SK-N-SH (cell line): ENCODE measurements at regions not wholly inside any gene's neighbourhood (a gene's known extent, or its start where the extent isn't known, plus 50 kb on each side); places are given as distances from the start of the nearest gene placed in this dataset.

ENCODE experiments used
- CTCF ChIA-PET: fragments of 300-600, 350-600 bp; formaldehyde crosslinking; extraction: SDS; loops from one replicate; lab custom pipeline; 2021; lab: Yijun Ruan, JAX
- POLR2A ChIA-PET: fragments of 350-600 bp; sonication (Branson Sonifier 250); formaldehyde crosslinking; extraction: SDS; loops from one replicate; lab custom pipeline; 2020; ENCODE audit warnings: antibody characterized with exemption, inconsistent platforms; lab: Yijun Ruan, JAX
- DNase-seq: peaks from one replicate; pipeline ENCODE4 v3.0.0; 2012
- H2AFZ ChIP-seq: fragments of 200-600 bp; sonication (generic); 2 replicates; pipeline ENCODE4 v1.8.1; 2016; ENCODE audit warnings: antibody characterized with exemption, mild to moderate bottlenecking, low read depth
- H3F3A ChIP-seq: fragments of 200-600 bp; sonication (generic); replicated peaks from 2 replicates; pipeline ENCODE3; 2016; ENCODE audit warnings: antibody characterized with exemption, mild to moderate bottlenecking; ENCODE audit not compliant: insufficient read depth
- H3K27ac ChIP-seq, 2 experiments: fragments of 200-500 bp in 1 of 2; fragments of 200-600 bp in 1 of 2; sonication (Bioruptor generic) in 1 of 2; sonication (generic), shearing (Covaris generic) in 1 of 2; 2 replicates each; pipeline versions ENCODE4 v1.5.1 to v1.6.1; 2014 to 2016; ENCODE audit warnings: low read depth in 2 of 2, inconsistent platforms in 1 of 2, low read length in 1 of 2, mild to moderate bottlenecking in 1 of 2, mixed read lengths in 1 of 2
- H3K27me3 ChIP-seq: fragments of 200-600 bp; sonication (generic), shearing (Covaris generic); 2 replicates; pipeline ENCODE4 v1.6.1; 2016; ENCODE audit warnings: mixed run types; ENCODE audit not compliant: insufficient read depth
- H3K36me3 ChIP-seq, 2 experiments: fragments of 200-500 bp in 1 of 2; fragments of 200-600 bp in 1 of 2; sonication (Bioruptor generic) in 1 of 2; sonication (generic) in 1 of 2; replicated peaks in 1 of 2; 2 replicates each; pipeline versions ENCODE3 to v1.5.1; 2014 to 2016; ENCODE audit warnings: low read length in 1 of 2, mild to moderate bottlenecking in 1 of 2; ENCODE audit not compliant: insufficient read depth in 2 of 2, control insufficient read depth in 1 of 2
- H3K4me1 ChIP-seq, 2 experiments: fragments of 200-500 bp in 1 of 2; fragments of 200-600 bp in 1 of 2; sonication (Bioruptor generic) in 1 of 2; sonication (generic), shearing (Covaris generic) in 1 of 2; 2 replicates each; pipeline versions ENCODE4 v1.5.1 to v1.6.1; 2014 to 2016; ENCODE audit warnings: low read depth in 1 of 2, low read length in 1 of 2, mixed run types in 1 of 2; ENCODE audit not compliant: insufficient read depth in 2 of 2, control insufficient read depth in 1 of 2
- H3K4me2 ChIP-seq: fragments of 200-600 bp; sonication (generic), shearing (Covaris generic); 2 replicates; pipeline ENCODE4 v1.6.1; 2017; ENCODE audit warnings: mixed run types
- H3K4me3 ChIP-seq, 2 experiments: fragments of 200-500 bp in 1 of 2; fragments of 200-600 bp in 1 of 2; sonication (Bioruptor generic) in 1 of 2; sonication (generic), shearing (Covaris generic) in 1 of 2; 2 replicates each; pipeline versions ENCODE4 v1.5.1 to v1.8.1; 2014 to 2016; ENCODE audit warnings: low read depth in 2 of 2, inconsistent platforms in 1 of 2, low read length in 1 of 2, mild to moderate bottlenecking in 1 of 2, mixed read lengths in 1 of 2, moderate library complexity in 1 of 2
- H3K79me2 ChIP-seq: fragments of 200-600 bp; sonication (generic); 2 replicates; pipeline ENCODE4 v1.8.1; 2017; ENCODE audit warnings: mild to moderate bottlenecking; ENCODE audit not compliant: insufficient read depth
- H3K9ac ChIP-seq: fragments of 200-600 bp; sonication (generic); 2 replicates; pipeline ENCODE4 v1.6.1; 2017; ENCODE audit warnings: mixed run types
- H3K9me2 ChIP-seq: fragments of 200-600 bp; sonication (generic); 2 replicates; pipeline ENCODE4 v1.6.1; 2017; ENCODE audit warnings: mixed run types
- H3K9me3 ChIP-seq: fragments of 200-600 bp; sonication (generic); 2 replicates; pipeline ENCODE4 v1.6.1; 2017; ENCODE audit warnings: mixed run types, mild to moderate bottlenecking, moderate library complexity
- H4K20me1 ChIP-seq: fragments of 200-600 bp; sonication (generic); 2 replicates; pipeline ENCODE4 v1.6.1; 2017; ENCODE audit warnings: mild to moderate bottlenecking, mixed run types; ENCODE audit not compliant: insufficient read depth
- CHD2 ChIP-seq: fragments of 150-350 bp; IDR thresholded peaks from 2 replicates; pipeline ENCODE4 v1.6.1; 2018; ENCODE audit warnings: low read length; ENCODE audit not compliant: partially characterized antibody
- ELF1 ChIP-seq: IDR thresholded peaks from 2 replicates; pipeline ENCODE4 v1.4.0; 2012
- EP300 ChIP-seq, 2 experiments: IDR thresholded peaks; 2 replicates each; pipeline versions ENCODE4 v1.4.0 to v1.6.1; 2012; ENCODE audit warnings: borderline replicate concordance in 1 of 2, low read depth in 1 of 2, low read length in 1 of 2
- FOXJ3 ChIP-seq: sonication (generic); formaldehyde crosslinking; IDR thresholded peaks from 2 replicates; pipeline ENCODE4 v1.5.1; 2020; ENCODE audit warnings: mild to moderate bottlenecking, missing genetic modification reagents
- FOXM1 ChIP-seq: IDR thresholded peaks from 2 replicates; pipeline ENCODE4 v1.4.0; 2012; ENCODE audit warnings: low read depth, mild to moderate bottlenecking
- GABPA ChIP-seq: IDR thresholded peaks from 2 replicates; pipeline ENCODE4 v1.4.0; 2012; ENCODE audit warnings: low read depth, mild to moderate bottlenecking
- JUND ChIP-seq: IDR thresholded peaks from 2 replicates; pipeline ENCODE4 v1.4.0; 2012
- MEF2A ChIP-seq: IDR thresholded peaks from 2 replicates; pipeline ENCODE4 v1.4.0; 2012; ENCODE audit warnings: low read depth, borderline replicate concordance
- NRF1 ChIP-seq: IDR thresholded peaks from 2 replicates; pipeline ENCODE4 v1.6.1; 2012; ENCODE audit warnings: low read depth, mild to moderate bottlenecking, low read length
- POLR2AphosphoS5 ChIP-seq: IDR thresholded peaks from 2 replicates; pipeline ENCODE4 v1.6.1; 2012; ENCODE audit warnings: low read depth, low read length
- RAD21 ChIP-seq: IDR thresholded peaks from 2 replicates; pipeline ENCODE4 v1.6.1; 2012; ENCODE audit warnings: mild to moderate bottlenecking, low read length
- RCOR1 ChIP-seq: fragments of 150-350 bp; IDR thresholded peaks from 2 replicates; pipeline ENCODE4 v1.6.1; 2017; ENCODE audit warnings: antibody characterized with exemption, low read length
- REST ChIP-seq: IDR thresholded peaks from 2 replicates; pipeline ENCODE4 v1.6.1; 2012; ENCODE audit warnings: mild to moderate bottlenecking, low read depth, low read length, moderate library complexity
- RFX5 ChIP-seq: IDR thresholded peaks from 2 replicates; pipeline ENCODE4 v1.6.1; 2012; ENCODE audit warnings: mild to moderate bottlenecking, improper control_type of control experiment, low read length
- RXRA ChIP-seq: IDR thresholded peaks from 2 replicates; pipeline ENCODE4 v1.4.0; 2012; ENCODE audit warnings: low read depth, mild to moderate bottlenecking, borderline replicate concordance
- SIN3A ChIP-seq: IDR thresholded peaks from 2 replicates; pipeline ENCODE4 v1.6.1; 2012; ENCODE audit warnings: low read depth, mild to moderate bottlenecking, low read length, moderate library complexity, borderline replicate concordance
- SMC3 ChIP-seq: IDR thresholded peaks from 2 replicates; pipeline ENCODE4 v1.6.1; 2012; ENCODE audit warnings: low read depth, low read length, improper control_type of control experiment
- TCF12 ChIP-seq: IDR thresholded peaks from 2 replicates; pipeline ENCODE4 v1.4.0; 2012
- TEAD4 ChIP-seq: IDR thresholded peaks from 2 replicates; pipeline ENCODE4 v1.4.0; 2012; ENCODE audit warnings: mild to moderate bottlenecking, borderline replicate concordance; ENCODE audit not compliant: insufficient read depth
- YY1 ChIP-seq: IDR thresholded peaks from 2 replicates; pipeline ENCODE4 v1.4.0; 2012; ENCODE audit warnings: low read depth, mild to moderate bottlenecking
- WGBS: methylation state at CpG from one replicate; pipeline ENCODE4 v1.1.6; 2017; ENCODE audit warnings: low lambda C conversion rate; 5-methylcytosine and 5-hydroxymethylcytosine counted together
- TF ChIP-seq, protein P1 (sequence below): fragments of 150-350 bp; IDR thresholded peaks from 2 replicates; pipeline ENCODE4 v1.6.1; 2017; ENCODE audit warnings: antibody characterized with exemption, low read length, low read depth, borderline replicate concordance

DNA sequence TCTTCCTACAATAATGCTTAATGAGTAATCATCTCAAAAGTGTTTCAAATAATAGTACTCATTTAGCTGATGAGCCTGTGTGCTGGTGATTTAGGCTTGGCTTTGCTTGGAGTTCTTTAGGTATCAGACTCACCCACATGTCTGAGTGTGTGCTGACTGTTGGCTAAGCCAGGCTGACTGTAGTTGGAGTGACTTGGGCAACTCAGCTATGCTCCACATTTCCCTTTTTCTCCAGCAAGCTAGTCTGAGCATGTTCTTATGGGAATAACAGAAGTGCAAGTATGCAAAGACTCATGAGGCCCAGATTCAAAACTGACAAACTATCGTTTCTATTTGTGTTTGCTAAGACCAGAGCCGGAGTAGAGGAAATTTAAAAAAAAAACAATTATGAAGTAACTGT is 99.0 kb upstream of the ADGRL4 start:
- CTCF ChIA-PET, result interaction anchor here (0.7 kb wide), 1 partner anchor 11 kb away, joined by 3 read pairs; no protein-coding TSS in a partner anchor
- no peak overlapping the region for H3K4me2 ChIP-seq
- no peaks in the 10 kb centered on the region for H3K36me3 ChIP-seq
- H3K9ac ChIP-seq, result no peak overlapping the region
- H3K79me2 ChIP-seq, result no peaks in the 10 kb centered on the region
- no peak overlapping the region for H3K27ac ChIP-seq
- no peaks in the 10 kb centered on the region for H4K20me1 ChIP-seq
- 74% methylated on average over 2 of the region's 2 CpGs for WGBS
- no peaks in the 10 kb centered on the region for H3K27me3 ChIP-seq
- H3K9me2 ChIP-seq, result no peaks in the 10 kb centered on the region
- H2AFZ ChIP-seq, result no peak overlapping the region
- TF ChIP-seq SMC3 (no peak), RXRA (no peak)
- peaks cover 0 to 2% of the 10 kb centered on the region in 2 experiments; a peak in 2 of 4 replicates for H3K4me1 ChIP-seq
- DNase-seq, result no peak
- no peaks in the 10 kb centered on the region for H3F3A ChIP-seq
- no peak overlapping the region for H3K4me3 ChIP-seq
- no peaks in the 10 kb centered on the region for H3K9me3 ChIP-seq
- POLR2A ChIA-PET, result no interaction called here

GRCh38 chr1:79104617-79105016 is 98.1 kb upstream of the ADGRL4 start:
- Histone ChIP-seq H3K36me3 (no peaks in the 10 kb centered on the region), H3K4me1 (no peaks in the 10 kb centered on the region; a peak in 1 of 4 replicates), H3K4me2 (no peak overlapping the region), H3K27me3 (no peaks in the 10 kb centered on the region), H3F3A (no peaks in the 10 kb centered on the region), H4K20me1 (no peaks in the 10 kb centered on the region), H3K27ac (no peak overlapping the region), H3K9ac (no peak overlapping the region), H3K9me3 (no peaks in the 10 kb centered on the region), H3K79me2 (no peaks in the 10 kb centered on the region), H3K4me3 (no peak overlapping the region), H2AFZ (no peak overlapping the region), H3K9me2 (no peaks in the 10 kb centered on the region)
- TF ChIP-seq FOXJ3 (no peak), FOXM1 (no peak), TCF12 (no peak), YY1 (no peak), RCOR1 (no peak), MEF2A (no peak), SIN3A (no peak), EP300 (IDR thresholded peaks at IDR 0.05; ENCODE audit: borderline replicate concordance in 1 of 2, low read depth in 1 of 2, low read length in 1 of 2) (no peak)
- TF ChIP-seq, protein P1, sequence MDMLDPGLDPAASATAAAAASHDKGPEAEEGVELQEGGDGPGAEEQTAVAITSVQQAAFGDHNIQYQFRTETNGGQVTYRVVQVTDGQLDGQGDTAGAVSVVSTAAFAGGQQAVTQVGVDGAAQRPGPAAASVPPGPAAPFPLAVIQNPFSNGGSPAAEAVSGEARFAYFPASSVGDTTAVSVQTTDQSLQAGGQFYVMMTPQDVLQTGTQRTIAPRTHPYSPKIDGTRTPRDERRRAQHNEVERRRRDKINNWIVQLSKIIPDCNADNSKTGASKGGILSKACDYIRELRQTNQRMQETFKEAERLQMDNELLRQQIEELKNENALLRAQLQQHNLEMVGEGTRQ, result no peak
- ChIA-PET POLR2A (no interaction called here), CTCF (interaction anchor here (0.6 to 1.1 kb wide), 4 partner anchors 10 to 961 kb away, joined by 3 to 4 read pairs (median 3); no protein-coding TSS in a partner anchor)
- no peak for DNase-seq
- WGBS, result 78% methylated on average over 3 of the region's 3 CpGs

DNA sequence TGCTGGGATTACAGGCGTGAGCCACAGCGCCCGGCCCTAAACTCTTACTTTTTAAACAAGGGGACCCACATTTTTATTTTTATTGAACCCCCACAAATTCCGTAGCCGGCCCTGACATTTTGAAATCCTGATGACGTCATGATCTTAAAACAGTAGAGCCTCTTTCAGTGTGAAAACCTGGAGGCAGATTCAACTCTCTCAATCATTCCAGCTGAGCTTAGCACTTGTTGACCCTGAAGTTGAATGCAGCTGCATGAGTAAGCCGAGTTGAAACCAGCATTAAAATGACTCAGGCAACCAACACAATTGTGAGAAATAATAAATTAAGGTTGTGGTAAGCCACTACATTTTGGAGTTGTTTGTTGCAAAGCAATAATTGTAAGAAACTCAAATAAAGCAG is 93.9 kb upstream of the ADGRL4 start:
- ChIA-PET POLR2A (no interaction called here), CTCF (no interaction called here)
- no peak overlapping the region for H3K27ac ChIP-seq
- 89% methylated on average over 7 of the region's 7 CpGs for WGBS
- no peaks in the 10 kb centered on the region for H4K20me1 ChIP-seq
- H3K4me1 ChIP-seq, result no peaks in the 10 kb centered on the region; a peak in 2 of 4 replicates
- no peak overlapping the region for H2AFZ ChIP-seq
- no peaks in the 10 kb centered on the region for H3K9me2 ChIP-seq
- no peaks in the 10 kb centered on the region for H3K27me3 ChIP-seq
- no peak overlapping the region for H3K4me2 ChIP-seq
- no peaks in the 10 kb centered on the region for H3K9me3 ChIP-seq
- H3K9ac ChIP-seq, result no peak overlapping the region
- H3F3A ChIP-seq, result no peaks in the 10 kb centered on the region
- no peaks in the 10 kb centered on the region for H3K36me3 ChIP-seq
- DNase-seq, result no peak
- H3K79me2 ChIP-seq, result no peaks in the 10 kb centered on the region
- no peak overlapping the region for H3K4me3 ChIP-seq
- no peak for TF ChIP-seq REST
- no peak for TF ChIP-seq CHD2
- TF ChIP-seq RAD21, result no peak
- TF ChIP-seq NRF1, result no peak
- TF ChIP-seq RCOR1, result no peak
- TF ChIP-seq TEAD4, result no peak
- no peak for TF ChIP-seq ELF1
- no peak for TF ChIP-seq POLR2AphosphoS5
- TF ChIP-seq JUND, result no peak
- TF ChIP-seq SIN3A, result no peak
- no peak for TF ChIP-seq GABPA
- no peak for TF ChIP-seq RFX5
